ENCODE measurements at regions not wholly inside any gene's neighbourhood (a gene's known extent, or its start where the extent isn't known, plus 50 kb on each side); places are given as distances from the start of the nearest gene placed in this dataset.

DNA sequence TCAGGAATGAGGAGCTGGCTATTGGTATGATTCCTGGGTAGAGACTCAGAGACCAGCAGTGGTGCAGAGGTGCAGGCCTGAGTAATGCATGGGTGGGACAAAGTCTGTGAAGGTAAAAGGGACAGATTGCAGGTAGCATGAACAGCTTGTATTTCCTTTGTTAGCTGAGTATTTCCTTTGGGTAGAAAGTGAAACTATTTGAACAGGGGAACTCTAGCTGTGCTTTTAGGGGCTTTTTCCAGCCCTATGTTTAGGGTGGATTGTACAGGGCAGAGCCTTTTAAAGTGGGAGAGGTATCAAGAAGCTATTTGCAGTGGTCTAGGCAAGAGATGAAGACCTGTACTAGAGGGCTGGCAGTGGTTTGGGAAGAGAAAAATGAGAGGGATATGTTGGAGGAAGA, 739.9 kb downstream of the REEP3 start:
- Histone ChIP-seq H3K9me2 (replicated peaks; ENCODE audit: insufficient read depth, low read length) (no peaks in the 10 kb centered on the region), H3K4me3 (ENCODE audit: insufficient read depth, low read length, poor library complexity, severe bottlenecking) (no peak overlapping the region), H3K79me2 (ENCODE audit: insufficient read depth, low read length) (no peaks in the 10 kb centered on the region), H2AFZ (ENCODE audit: low read depth, low read length, severe bottlenecking) (no peak overlapping the region), H3F3A (ENCODE audit: insufficient read depth) (no peaks in the 10 kb centered on the region), H4K20me1 (ENCODE audit: low read depth, low read length) (no peaks in the 10 kb centered on the region), H3K27me3 (ENCODE audit: low read length) (no peaks in the 10 kb centered on the region), H3K4me2 (ENCODE audit: low read depth, low read length, poor library complexity, severe bottlenecking) (no peak overlapping the region), H3K27ac (ENCODE audit: low read depth, low read length) (no peak overlapping the region), H3K36me3 (ENCODE audit: low read length) (no peaks in the 10 kb centered on the region), H3K9me3 (ENCODE audit: insufficient read depth, low read length) (no peaks in the 10 kb centered on the region), H3K9ac (ENCODE audit: low read length) (no peak overlapping the region)
- TF ChIP-seq CTCF (IDR thresholded peaks at IDR 0.05; ENCODE audit: insufficient read depth, low read length, poor library complexity, severe bottlenecking) (no peak), EZH2phosphoT487 (conservative IDR thresholded peaks at IDR 0.05; ENCODE audit: low read length) (no peak)

DNA sequence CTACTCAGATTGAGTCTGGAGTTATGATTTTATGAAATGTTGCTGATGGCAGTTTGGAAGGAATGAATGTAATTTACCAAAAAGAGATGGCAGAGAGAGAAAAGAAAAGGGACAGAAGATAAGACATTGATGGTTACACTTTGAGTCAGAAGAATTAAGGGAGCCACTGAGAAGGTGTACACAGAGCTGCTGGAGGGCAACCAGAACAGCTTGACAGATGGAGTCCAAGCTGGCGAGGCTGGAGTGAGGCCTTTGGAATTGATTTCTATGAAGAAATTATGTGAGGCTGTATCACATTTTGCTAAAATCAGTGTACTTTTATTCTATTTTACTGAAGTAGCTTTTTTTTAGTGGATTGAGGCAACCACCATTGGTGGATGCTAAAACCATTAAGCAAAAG, 740.5 kb downstream of the REEP3 start:
- Histone ChIP-seq H3K27ac (ENCODE audit: low read depth, low read length) (no peak overlapping the region), H4K20me1 (ENCODE audit: low read depth, low read length) (no peaks in the 10 kb centered on the region), H3K4me2 (ENCODE audit: low read depth, low read length, poor library complexity, severe bottlenecking) (no peak overlapping the region), H3F3A (ENCODE audit: insufficient read depth) (no peaks in the 10 kb centered on the region), H3K9me3 (ENCODE audit: insufficient read depth, low read length) (no peaks in the 10 kb centered on the region), H3K9ac (ENCODE audit: low read length) (no peak overlapping the region), H3K4me3 (ENCODE audit: insufficient read depth, low read length, poor library complexity, severe bottlenecking) (no peak overlapping the region), H3K9me2 (replicated peaks; ENCODE audit: insufficient read depth, low read length) (no peaks in the 10 kb centered on the region), H3K27me3 (ENCODE audit: low read length) (no peaks in the 10 kb centered on the region), H3K79me2 (ENCODE audit: insufficient read depth, low read length) (no peaks in the 10 kb centered on the region), H2AFZ (ENCODE audit: low read depth, low read length, severe bottlenecking) (no peak overlapping the region), H3K36me3 (ENCODE audit: low read length) (no peaks in the 10 kb centered on the region)
- no peak for TF ChIP-seq EZH2phosphoT487 (conservative IDR thresholded peaks at IDR 0.05; ENCODE audit: low read length)
- TF ChIP-seq CTCF (IDR thresholded peaks at IDR 0.05; ENCODE audit: insufficient read depth, low read length, poor library complexity, severe bottlenecking): no peak

GRCh38 chr10:64265961-64266360, 744.8 kb downstream of the REEP3 start:
- H3K9ac ChIP-seq (ENCODE audit: low read length): no peak overlapping the region
- no peaks in the 10 kb centered on the region for H3F3A ChIP-seq (ENCODE audit: insufficient read depth)
- no peak for TF ChIP-seq CTCF (IDR thresholded peaks at IDR 0.05; ENCODE audit: insufficient read depth, low read length, poor library complexity, severe bottlenecking)
- H3K79me2 ChIP-seq (ENCODE audit: insufficient read depth, low read length): no peaks in the 10 kb centered on the region
- H3K9me3 ChIP-seq (ENCODE audit: insufficient read depth, low read length): no peaks in the 10 kb centered on the region
- no peak overlapping the region for H2AFZ ChIP-seq (ENCODE audit: low read depth, low read length, severe bottlenecking)
- H3K4me3 ChIP-seq (ENCODE audit: insufficient read depth, low read length, poor library complexity, severe bottlenecking): no peak overlapping the region
- H3K4me2 ChIP-seq (ENCODE audit: low read depth, low read length, poor library complexity, severe bottlenecking): no peak overlapping the region
- no peaks in the 10 kb centered on the region for H3K9me2 ChIP-seq (replicated peaks; ENCODE audit: insufficient read depth, low read length)
- no peaks in the 10 kb centered on the region for H3K27me3 ChIP-seq (ENCODE audit: low read length)
- H4K20me1 ChIP-seq (ENCODE audit: low read depth, low read length): no peaks in the 10 kb centered on the region
- no peaks in the 10 kb centered on the region for H3K36me3 ChIP-seq (ENCODE audit: low read length)
- no peak overlapping the region for H3K27ac ChIP-seq (ENCODE audit: low read depth, low read length)

DNA sequence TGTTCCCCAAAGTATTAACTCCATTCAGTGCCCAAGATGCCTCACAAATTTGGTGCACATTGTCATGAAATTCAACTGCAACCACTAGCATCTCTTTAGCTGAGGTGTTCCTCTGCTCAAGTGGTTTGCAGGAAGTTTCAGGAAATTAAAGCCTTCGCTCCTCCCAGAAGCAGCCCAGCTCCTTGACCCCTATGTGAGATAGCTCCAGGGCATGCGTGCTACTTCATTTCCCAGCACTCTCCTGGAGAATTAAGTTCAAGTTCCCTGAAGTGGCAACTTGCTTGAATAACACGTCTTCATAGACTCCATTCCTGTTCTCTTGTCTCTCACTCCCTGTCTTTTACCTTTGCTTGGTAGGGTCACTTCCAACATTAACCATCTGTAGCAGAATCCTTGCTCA, 750.3 kb downstream of the REEP3 start:
- Histone ChIP-seq H3K9ac (ENCODE audit: low read length) (no peak overlapping the region), H3K79me2 (ENCODE audit: insufficient read depth, low read length) (no peaks in the 10 kb centered on the region), H3K4me3 (ENCODE audit: insufficient read depth, low read length, poor library complexity, severe bottlenecking) (no peak overlapping the region), H3K36me3 (ENCODE audit: low read length) (no peaks in the 10 kb centered on the region), H4K20me1 (ENCODE audit: low read depth, low read length) (no peaks in the 10 kb centered on the region), H3K27me3 (ENCODE audit: low read length) (no peaks in the 10 kb centered on the region), H3K9me2 (replicated peaks; ENCODE audit: insufficient read depth, low read length) (no peaks in the 10 kb centered on the region), H2AFZ (ENCODE audit: low read depth, low read length, severe bottlenecking) (no peak overlapping the region), H3K9me3 (ENCODE audit: insufficient read depth, low read length) (no peaks in the 10 kb centered on the region), H3K27ac (ENCODE audit: low read depth, low read length) (no peak overlapping the region), H3F3A (ENCODE audit: insufficient read depth) (no peaks in the 10 kb centered on the region), H3K4me2 (ENCODE audit: low read depth, low read length, poor library complexity, severe bottlenecking) (no peak overlapping the region)
- TF ChIP-seq CTCF (IDR thresholded peaks at IDR 0.05; ENCODE audit: insufficient read depth, low read length, poor library complexity, severe bottlenecking): no peak
